ENCODE measurements at regions not wholly inside any gene's neighbourhood (a gene's known extent, or its start where the extent isn't known, plus 50 kb on each side); places are given as distances from the start of the nearest gene placed in this dataset.

DNA sequence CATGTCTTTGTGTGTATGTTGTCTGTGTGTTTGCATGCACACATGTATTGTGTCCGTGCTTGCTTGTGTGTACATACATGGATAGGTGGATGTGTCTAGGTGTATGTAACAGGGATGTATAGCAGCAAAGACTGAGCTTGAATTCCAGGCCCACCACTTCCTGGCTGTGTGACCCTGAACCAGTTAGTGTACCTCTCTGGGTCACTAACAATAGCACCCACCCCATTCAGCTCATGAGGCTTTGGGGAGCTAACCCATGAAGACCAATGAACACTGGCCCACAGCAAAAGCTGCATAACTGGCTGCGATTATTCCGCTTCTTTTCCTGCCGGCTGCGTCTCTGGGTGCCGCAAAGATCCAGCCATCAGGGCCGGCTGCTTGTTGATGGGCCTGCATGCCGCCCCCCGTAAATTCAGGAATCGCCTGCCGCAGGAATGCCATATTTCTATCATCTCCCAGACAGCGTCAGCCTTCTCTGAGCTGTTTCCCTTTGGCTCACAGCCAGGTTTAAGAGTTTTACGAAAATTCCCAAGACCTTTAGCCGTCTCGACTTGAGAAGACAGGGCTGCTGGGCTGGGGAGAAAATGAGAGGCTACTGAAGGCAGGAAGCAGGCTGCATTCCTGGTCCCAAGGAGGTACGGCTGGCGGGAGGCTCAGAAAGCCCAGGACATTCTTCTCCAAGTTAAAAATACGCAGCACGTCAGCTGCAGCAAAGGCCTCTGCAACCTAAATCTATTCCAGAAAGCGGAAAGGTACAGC lies 224.6 kb downstream of the MN1 start:
- TF ChIP-seq GATA2 (IDR thresholded peaks at IDR 0.05; ENCODE audit: low read depth, low read length): no peak
- TF ChIP-seq GATA3 (IDR thresholded peaks at IDR 0.05; ENCODE audit: low read depth, low read length): no peak
